Choroid plexus epithelial cell (primary cell): ENCODE measurements at regions not wholly inside any gene's neighbourhood (a gene's known extent, or its start where the extent isn't known, plus 50 kb on each side); places are given as distances from the start of the nearest gene placed in this dataset.

Source experiments
- DNase-seq: peaks from one replicate; pipeline ENCODE4 v3.0.0-alpha.2; 2010; ENCODE audit warnings: low read depth
- H3K4me3 ChIP-seq: 2 replicates; pipeline ENCODE4 v1.5.1; 2011; ENCODE audit warnings: low read depth, mild to moderate bottlenecking, control low read depth, low read length, moderate library complexity
- CTCF ChIP-seq: conservative IDR thresholded peaks from 2 replicates; pipeline ENCODE4 v1.5.1; 2011; ENCODE audit warnings: low read depth, mild to moderate bottlenecking, control low read depth, inconsistent platforms, low read length, moderate library complexity

GRCh38 chr3:73677336-73678024, 52.7 kb upstream of the PDZRN3 start:
- DNase-seq, result no peak
- H3K4me3 ChIP-seq, result no peak overlapping the region
- TF ChIP-seq CTCF, result no peak
